T47D (cell line): ENCODE measurements at regions not wholly inside any gene's neighbourhood (a gene's known extent, or its start where the extent isn't known, plus 50 kb on each side); places are given as distances from the start of the nearest gene placed in this dataset.

Experiments
- DNase-seq, 2 experiments: peaks; one replicate each; pipeline versions ENCODE4 v3.0.0 to v3.0.0-alpha.2; 2011 to 2012; ENCODE audit warnings: low read depth in 1 of 2, low spot score in 1 of 2
- JUND ChIP-seq: IDR thresholded peaks from 2 replicates; pipeline ENCODE4 v1.6.1; 2012; ENCODE audit warnings: low read depth
- in situ Hi-C: cut with HindIII; loops from 2 replicates; pipeline ENCODE4 v1.10.0; 2016; ENCODE audit warnings: low sequenced_read_pairs, low pct_unique_long_range_greater_than_20kb

GRCh38 chr5:74266836-74267235, 373.7 kb downstream of the ENC1 start:
- in situ Hi-C loops, result no loop called here
- DNase-seq, result no peak
- no peak for TF ChIP-seq JUND

DNA sequence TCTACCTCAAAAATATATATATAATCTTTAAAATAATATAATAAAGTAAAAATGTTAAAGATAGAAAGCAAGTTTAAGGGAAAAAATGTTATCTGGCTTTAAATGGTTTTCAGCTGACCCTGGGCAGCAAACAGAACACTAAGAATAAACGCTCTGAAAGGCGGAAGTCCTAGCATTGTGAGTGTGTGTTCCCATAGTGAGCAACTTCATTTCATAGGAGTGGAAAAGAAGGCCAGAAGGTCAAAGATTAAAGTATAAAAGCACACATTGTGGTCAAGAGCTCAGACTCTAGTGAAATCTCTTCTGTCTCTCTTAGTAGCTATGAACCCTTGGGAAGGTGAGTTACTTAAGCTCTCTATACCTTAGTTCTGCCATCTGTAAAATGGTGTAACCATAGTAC, 374.4 kb downstream of the ENC1 start:
- in situ Hi-C loops, result no loop called here
- no peak for TF ChIP-seq JUND
- no peak for DNase-seq

DNA sequence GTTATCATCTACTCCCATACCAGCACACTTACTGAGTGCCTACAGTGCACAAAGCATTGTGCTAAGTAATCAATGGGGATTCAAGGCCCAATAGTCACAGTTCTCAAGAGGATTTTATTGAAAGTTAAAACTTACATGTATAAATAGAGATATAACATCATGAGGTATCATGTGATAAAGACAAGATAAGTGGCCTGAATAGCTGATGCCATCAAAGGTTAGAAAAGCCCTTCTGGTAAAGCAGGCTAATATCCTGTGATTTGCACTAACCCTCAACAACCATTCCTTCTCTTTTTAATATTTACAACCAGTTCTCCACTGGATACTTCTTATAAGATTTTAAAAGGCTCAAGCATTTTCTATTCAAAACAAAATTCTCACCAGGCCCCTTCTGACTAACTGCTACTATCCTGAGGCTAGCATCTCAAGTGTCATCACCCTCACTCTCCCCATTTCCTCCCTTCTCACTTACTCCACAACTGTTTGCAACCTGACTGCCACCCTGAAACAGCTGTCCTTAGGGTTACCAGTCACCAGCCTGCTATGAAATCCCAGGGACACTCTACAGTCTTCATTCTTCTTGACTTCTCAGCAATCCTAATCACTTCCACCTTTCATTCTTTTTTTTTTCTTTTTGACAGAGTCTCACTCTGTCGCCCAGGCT, 377.9 kb downstream of the ENC1 start:
- in situ Hi-C loops, result no loop called here
- no peak for TF ChIP-seq JUND

DNA sequence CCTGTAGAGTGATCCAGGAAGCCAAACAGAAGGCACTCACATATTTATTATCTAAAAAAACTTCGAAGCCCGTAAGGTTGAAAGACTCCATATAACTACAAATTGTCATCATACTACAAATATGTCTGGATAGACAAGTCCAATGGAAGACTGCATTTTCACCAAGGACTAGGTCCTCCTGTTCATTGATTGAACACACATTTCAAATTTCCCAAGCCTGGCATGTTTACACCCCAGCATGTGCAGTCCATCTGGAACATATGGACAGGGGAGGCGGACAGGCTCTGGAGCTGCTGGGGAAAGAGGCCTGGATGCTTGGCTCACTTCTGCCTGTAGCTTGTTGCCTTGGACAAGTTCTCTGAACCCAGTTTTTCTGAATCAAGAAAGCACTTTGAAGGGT, 378.7 kb downstream of the ENC1 start:
- no peak for DNase-seq
- no peak for TF ChIP-seq JUND
- in situ Hi-C loops, result no loop called here

More for the DNA sequence above, 377.9 kb downstream of the ENC1 start:
- DNase-seq, result no peak

GRCh38 chr5:74261421-74261820, 379.1 kb downstream of the ENC1 start:
- TF ChIP-seq JUND, result no peak
- no peak for DNase-seq
- in situ Hi-C loops, result no loop called here

DNA sequence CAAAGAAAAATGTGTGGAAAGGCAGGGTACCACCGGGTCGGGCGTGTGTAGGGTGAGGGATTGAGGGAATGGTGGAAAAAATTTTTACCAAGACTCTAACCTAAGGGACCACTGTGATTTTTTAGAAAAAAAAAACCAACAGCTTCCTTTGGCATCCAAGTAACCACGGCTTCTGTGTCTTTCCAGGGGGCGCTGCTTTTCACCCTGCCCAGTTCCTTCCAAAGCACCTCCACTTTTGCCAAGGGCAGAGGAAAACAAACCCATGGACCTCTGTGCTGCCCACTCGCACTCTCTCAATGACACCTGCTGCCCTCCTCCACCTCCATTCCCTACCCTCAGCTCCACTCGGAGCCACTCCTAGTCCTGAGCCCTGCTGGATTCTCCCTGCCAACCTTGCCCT, 381.0 kb downstream of the ENC1 start:
- no peak for TF ChIP-seq JUND
- in situ Hi-C loops, result no loop called here
- DNase-seq, result no peak

DNA sequence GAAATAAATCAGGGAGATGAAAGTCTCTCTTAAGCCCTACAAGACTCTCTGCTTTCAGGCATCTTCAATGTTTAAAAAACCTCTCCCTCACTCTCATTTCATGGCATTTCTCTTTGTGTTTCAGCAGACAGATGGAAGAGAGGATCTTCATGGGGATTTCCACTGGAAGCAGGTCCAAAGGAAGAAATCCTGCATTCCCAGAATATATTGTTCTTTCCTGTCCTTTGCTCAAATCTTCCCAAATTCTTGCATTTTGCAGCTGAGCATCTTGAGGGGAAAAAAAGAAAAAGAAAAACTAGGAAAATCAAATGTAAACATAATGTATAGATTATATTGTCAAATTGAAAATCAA, 382.2 kb downstream of the ENC1 start:
- in situ Hi-C loops, result no loop called here
- DNase-seq, result no peak
- no peak for TF ChIP-seq JUND

GRCh38 chr5:74257645-74258313, 382.7 kb downstream of the ENC1 start:
- DNase-seq, result no peak
- in situ Hi-C loops, result no loop called here
- TF ChIP-seq JUND, result no peak

DNA sequence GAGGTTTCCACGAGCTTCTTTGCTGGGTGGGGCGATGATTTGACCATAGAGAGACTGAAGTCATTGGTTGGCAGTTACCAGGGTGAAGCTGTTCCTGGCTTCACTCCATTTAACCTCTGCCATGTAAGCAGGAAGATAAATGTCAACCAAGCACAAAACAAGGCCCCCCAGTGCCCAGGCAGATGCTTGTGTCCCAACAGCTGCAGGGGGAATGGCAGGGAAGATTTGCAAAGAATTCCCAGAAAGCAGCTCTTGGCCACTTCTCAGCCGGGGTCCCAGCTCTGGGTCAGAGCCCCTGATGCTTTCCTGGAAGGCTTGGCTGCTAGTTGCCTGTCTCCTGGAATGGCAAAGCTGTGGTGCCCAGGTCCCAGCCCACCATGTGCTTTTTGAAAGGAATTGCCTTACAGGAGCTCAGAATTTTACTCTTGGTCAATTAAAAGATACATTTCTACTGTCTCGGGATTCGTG, 383.4 kb downstream of the ENC1 start:
- DNase-seq, result no peak
- TF ChIP-seq JUND, result no peak
- in situ Hi-C loops, result no loop called here

GRCh38 chr5:74255692-74256392, 384.7 kb downstream of the ENC1 start:
- DNase-seq, result no peak
- no peak for TF ChIP-seq JUND
- in situ Hi-C loops, result no loop called here

DNA sequence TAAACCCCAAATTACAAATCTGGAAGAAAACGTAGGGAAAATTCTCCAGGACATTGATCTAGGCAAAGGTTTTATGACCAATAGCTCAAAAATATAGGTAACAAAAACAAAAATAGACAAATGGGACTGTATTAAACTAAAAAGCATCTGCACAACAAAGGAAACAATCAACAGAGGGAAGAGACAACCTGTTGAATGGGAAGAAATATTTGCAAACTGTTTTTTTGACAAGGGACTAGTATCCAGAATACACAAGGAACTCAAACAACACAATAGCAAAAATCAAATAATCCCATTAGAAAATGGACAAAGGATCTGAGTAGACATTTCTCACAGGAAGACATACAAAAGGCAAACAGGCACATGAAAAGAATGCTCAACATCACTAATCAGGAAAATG, 386.3 kb downstream of the ENC1 start:
- in situ Hi-C loops, result no loop called here
- no peak for TF ChIP-seq JUND
- no peak for DNase-seq

- no peak for TF ChIP-seq JUND
- in situ Hi-C loops, result no loop called here
- DNase-seq, result no peak
Observed at GRCh38 chr5:74252044-74252443, 388.5 kb downstream of the ENC1 start.
